ENCODE measurements at regions not wholly inside any gene's neighbourhood (a gene's known extent, or its start where the extent isn't known, plus 50 kb on each side); places are given as distances from the start of the nearest gene placed in this dataset.

- no peak overlapping the region for H3K27ac Mint-ChIP-seq
- no peak for DNase-seq (ENCODE audit: low spot score, unreplicated experiment)
Observed at GRCh38 chr16:85326113-85326793, 214.0 kb upstream of the CIBAR2 start.

GRCh38 chr16:85326794-85327181 is 214.5 kb upstream of the CIBAR2 start:
- no peak for TF ChIP-seq CTCF (IDR thresholded peaks at IDR 0.05; ENCODE audit: unreplicated experiment)
- no peak overlapping the region for H3K27ac Mint-ChIP-seq
- H3K27me3 Mint-ChIP-seq = peaks cover 12% of the 10 kb centered on the region
- no peaks in the 10 kb centered on the region for H3K9me3 Mint-ChIP-seq (ENCODE audit: low read depth)
- H3K4me1 Mint-ChIP-seq (ENCODE audit: low read depth) = peaks cover 15% of the 10 kb centered on the region
- H3K36me3 Mint-ChIP-seq (ENCODE audit: insufficient read depth) = peaks cover 2% of the 10 kb centered on the region
- H3K4me3 Mint-ChIP-seq (ENCODE audit: low read depth) = no peak overlapping the region
- DNase-seq (ENCODE audit: low spot score, unreplicated experiment) = no peak

More at GRCh38 chr16:85326113-85326793, 214.0 kb upstream of the CIBAR2 start:
- peaks cover 17% of the 10 kb centered on the region for H3K4me1 Mint-ChIP-seq (ENCODE audit: low read depth)
- peaks cover 2% of the 10 kb centered on the region for H3K36me3 Mint-ChIP-seq (ENCODE audit: insufficient read depth)
- H3K9me3 Mint-ChIP-seq (ENCODE audit: low read depth) = no peaks in the 10 kb centered on the region
- no peak overlapping the region for H3K4me3 Mint-ChIP-seq (ENCODE audit: low read depth)
- H3K27me3 Mint-ChIP-seq = peaks cover 12% of the 10 kb centered on the region
- no peak for TF ChIP-seq CTCF (IDR thresholded peaks at IDR 0.05; ENCODE audit: unreplicated experiment)

- no peak for TF ChIP-seq CTCF (IDR thresholded peaks at IDR 0.05; ENCODE audit: unreplicated experiment)
- peaks cover 15% of the 10 kb centered on the region for H3K4me1 Mint-ChIP-seq (ENCODE audit: low read depth)
- H3K4me3 Mint-ChIP-seq (ENCODE audit: low read depth) = peak overlapping the region; percentile 40
- peaks cover 2% of the 10 kb centered on the region for H3K36me3 Mint-ChIP-seq (ENCODE audit: insufficient read depth)
- H3K27ac Mint-ChIP-seq = peak overlapping the region; percentile 13
- no peak for DNase-seq (ENCODE audit: low spot score, unreplicated experiment)
- no peaks in the 10 kb centered on the region for H3K9me3 Mint-ChIP-seq (ENCODE audit: low read depth)
- H3K27me3 Mint-ChIP-seq = peaks cover 12% of the 10 kb centered on the region
Observed at GRCh38 chr16:85327731-85328675, 215.7 kb upstream of the CIBAR2 start.

- DNase-seq (ENCODE audit: low spot score, unreplicated experiment) = no peak
- TF ChIP-seq CTCF (IDR thresholded peaks at IDR 0.05; ENCODE audit: unreplicated experiment) = no peak
- peaks cover 15% of the 10 kb centered on the region for H3K4me1 Mint-ChIP-seq (ENCODE audit: low read depth)
- no peaks in the 10 kb centered on the region for H3K9me3 Mint-ChIP-seq (ENCODE audit: low read depth)
- H3K36me3 Mint-ChIP-seq (ENCODE audit: insufficient read depth) = peaks cover 2% of the 10 kb centered on the region
- no peak overlapping the region for H3K4me3 Mint-ChIP-seq (ENCODE audit: low read depth)
- peaks cover 12% of the 10 kb centered on the region for H3K27me3 Mint-ChIP-seq
- no peak overlapping the region for H3K27ac Mint-ChIP-seq
Observed at GRCh38 chr16:85328676-85329058, 216.4 kb upstream of the CIBAR2 start.

- DNase-seq (ENCODE audit: low spot score, unreplicated experiment) = no peak
- H3K9me3 Mint-ChIP-seq (ENCODE audit: low read depth) = no peaks in the 10 kb centered on the region
- H3K4me3 Mint-ChIP-seq (ENCODE audit: low read depth) = no peak overlapping the region
- no peak overlapping the region for H3K27ac Mint-ChIP-seq
- peaks cover 18% of the 10 kb centered on the region for H3K4me1 Mint-ChIP-seq (ENCODE audit: low read depth)
- peak; percentile 36 for TF ChIP-seq CTCF (IDR thresholded peaks at IDR 0.05; ENCODE audit: unreplicated experiment)
- peaks cover 12% of the 10 kb centered on the region for H3K27me3 Mint-ChIP-seq
- peaks cover 1% of the 10 kb centered on the region for H3K36me3 Mint-ChIP-seq (ENCODE audit: insufficient read depth)
Observed at GRCh38 chr16:85329059-85329812, 217.0 kb upstream of the CIBAR2 start.
